GM12892 (cell line): ENCODE measurements at regions not wholly inside any gene's neighbourhood (a gene's known extent, or its start where the extent isn't known, plus 50 kb on each side); places are given as distances from the start of the nearest gene placed in this dataset.

Experiments used
- POLR2A ChIP-seq: IDR thresholded peaks from 2 replicates; pipeline ENCODE4 v1.6.1; 2011; ENCODE audit warnings: low read depth, low read length, control low read depth
- POLR2AphosphoS5 ChIP-seq: IDR thresholded peaks from 2 replicates; pipeline ENCODE4 v1.6.1; 2011; ENCODE audit warnings: low read depth, low read length, control low read depth

- TF ChIP-seq POLR2A: no peak
- no peak for TF ChIP-seq POLR2AphosphoS5
Observed at GRCh38 chr1:63152572-63152971, 169.8 kb upstream of the FOXD3 start.
